A673 (cell line): ENCODE measurements at regions not wholly inside any gene's neighbourhood (a gene's known extent, or its start where the extent isn't known, plus 50 kb on each side); places are given as distances from the start of the nearest gene placed in this dataset.

Experiments used
- BruUV-seq: library from RNA; stranded (reverse); fragments of 400-500 nt; replicated peaks from 2 replicates; lab custom pipeline; 2021; lab: Mats Ljungman, UMichigan
- CTCF ChIA-PET: fragments of 300-600 bp; sonication (Branson Sonifier 250); formaldehyde crosslinking; loops from one replicate; lab custom pipeline; 2022; ENCODE audit warnings: antibody characterized with exemption; lab: Charles Lee
- POLR2A ChIA-PET: fragments of 300-600 bp; sonication (Branson Sonifier 250); formaldehyde crosslinking; loops from one replicate; lab custom pipeline; 2022; ENCODE audit warnings: antibody characterized with exemption; ENCODE audit not compliant: low non-redundant PET; lab: Charles Lee
- DNase-seq: peaks from one replicate; pipeline ENCODE4 v3.0.0-alpha.2; 2015; ENCODE audit warnings: low spot score
- H3K27ac ChIP-seq: fragments of 200-600 bp; sonication (generic); 2 replicates; pipeline ENCODE4 v1.5.1; 2016; ENCODE audit warnings: mixed run types, low read depth, mild to moderate bottlenecking, mixed read lengths, antibody characterized with exemption, low read length; ENCODE audit not compliant: poor library complexity, severe bottlenecking
- H3K27me3 ChIP-seq: fragments of 200-600 bp; sonication (generic); replicated peaks from 2 replicates; pipeline ENCODE4 v1.6.1; 2017; ENCODE audit warnings: mixed run types, low read depth, mild to moderate bottlenecking, mixed read lengths, antibody characterized with exemption, low read length; ENCODE audit not compliant: insufficient read depth, poor library complexity
- H3K36me3 ChIP-seq: fragments of 200-600 bp; sonication (generic); 2 replicates; pipeline ENCODE4 v1.6.1; 2016; ENCODE audit warnings: mixed run types, mild to moderate bottlenecking, mixed read lengths, antibody characterized with exemption, low read length; ENCODE audit not compliant: insufficient read depth, poor library complexity, severe bottlenecking
- H3K4me1 ChIP-seq: fragments of 200-600 bp; sonication (generic); 2 replicates; pipeline ENCODE4 v1.6.1; 2017; ENCODE audit warnings: mixed run types, mild to moderate bottlenecking, mixed read lengths, antibody characterized with exemption, low read length; ENCODE audit not compliant: insufficient read depth, poor library complexity, severe bottlenecking
- H3K4me3 ChIP-seq: fragments of 200-600 bp; sonication (generic); 2 replicates; pipeline ENCODE4 v1.5.1; 2016; ENCODE audit warnings: low read depth, mixed run types, mild to moderate bottlenecking, mixed read lengths, low read length; ENCODE audit not compliant: poor library complexity, severe bottlenecking
- H3K9me3 ChIP-seq: fragments of 200-600 bp; sonication (generic); 2 replicates; pipeline ENCODE4 v1.6.1; 2016; ENCODE audit warnings: mixed run types, low read depth, mild to moderate bottlenecking, mixed read lengths, antibody characterized with exemption, low read length; ENCODE audit not compliant: poor library complexity, severe bottlenecking
- CTCF ChIP-seq: fragments of 300-800, 200-600 bp; sonication (generic); conservative IDR thresholded peaks from 2 replicates; pipeline ENCODE4 v1.5.1; 2017; ENCODE audit warnings: low read depth, mild to moderate bottlenecking, antibody characterized with exemption, low read length, moderate library complexity, mixed read lengths
- EZH2 ChIP-seq: fragments of 200-600 bp; sonication (generic); IDR thresholded peaks from 2 replicates; pipeline ENCODE4 v1.6.1; 2017; ENCODE audit warnings: borderline replicate concordance, low read depth, mild to moderate bottlenecking, mixed read lengths, antibody characterized with exemption, low read length; ENCODE audit not compliant: poor library complexity, severe bottlenecking
- intact Hi-C: fragments of 100-400 bp; cut with micrococcal nuclease; formaldehyde crosslinking; loops from one replicate; pipeline ENCODE4 v1.10.0; 2022; ENCODE audit not compliant: unreplicated experiment

DNA sequence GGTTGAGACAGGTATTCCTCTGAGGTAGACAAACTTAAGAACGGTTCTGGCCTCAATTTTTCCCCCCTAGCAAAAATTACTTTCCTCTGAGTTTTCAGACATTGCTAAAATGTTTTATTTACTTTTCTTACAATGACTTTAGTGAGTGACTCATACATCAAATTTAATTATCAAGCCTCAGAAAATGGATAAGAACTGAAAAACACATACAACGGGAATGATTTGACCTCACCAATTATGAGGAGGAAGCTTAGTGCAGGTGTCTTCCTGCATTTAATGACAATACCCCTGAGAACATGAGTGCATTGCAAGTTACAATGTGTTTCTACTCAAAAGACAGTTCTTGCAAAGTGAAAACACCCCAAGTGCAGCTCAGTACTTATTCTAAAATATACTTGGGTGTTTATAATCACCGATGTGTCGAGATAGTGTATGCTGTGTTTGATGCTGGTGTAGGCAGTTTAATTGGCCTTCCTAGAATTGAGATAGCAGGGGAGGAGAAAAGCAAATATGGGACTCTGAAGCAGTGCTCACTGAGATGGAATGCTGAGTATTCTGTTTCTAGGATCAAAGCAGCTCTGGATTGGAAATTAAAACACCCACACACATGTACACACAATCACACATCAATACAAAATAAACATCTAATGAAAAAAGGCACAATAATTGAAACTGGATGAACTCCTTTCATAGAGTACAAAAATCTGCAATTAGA lies 189.5 kb upstream of the SLC10A2 start:
- no peak overlapping the region for H3K4me3 ChIP-seq
- ChIA-PET POLR2A (no interaction called here), CTCF (no interaction called here)
- no peak for DNase-seq
- no TSS peak for BruUV-seq
- no peaks in the 10 kb centered on the region for H3K9me3 ChIP-seq
- H3K27me3 ChIP-seq, result peaks cover 5% of the 10 kb centered on the region
- no peaks in the 10 kb centered on the region for H3K36me3 ChIP-seq
- intact Hi-C loops, result no loop called here
- H3K4me1 ChIP-seq, result no peaks in the 10 kb centered on the region
- no peak overlapping the region for H3K27ac ChIP-seq
- TF ChIP-seq CTCF, result no peak
- no peak for TF ChIP-seq EZH2

GRCh38 chr13:103250071-103250470 lies 183.9 kb upstream of the SLC10A2 start:
- DNase-seq, result no peak
- CTCF ChIA-PET, result no interaction called here
- Histone ChIP-seq H3K27me3 (peaks cover 20% of the 10 kb centered on the region), H3K27ac (no peak overlapping the region), H3K4me1 (no peaks in the 10 kb centered on the region), H3K9me3 (no peaks in the 10 kb centered on the region), H3K4me3 (no peak overlapping the region), H3K36me3 (no peaks in the 10 kb centered on the region)
- POLR2A ChIA-PET, result no interaction called here
- intact Hi-C loops, result no loop called here
- TF ChIP-seq CTCF (no peak), EZH2 (no peak)
- no TSS peak for BruUV-seq

DNA sequence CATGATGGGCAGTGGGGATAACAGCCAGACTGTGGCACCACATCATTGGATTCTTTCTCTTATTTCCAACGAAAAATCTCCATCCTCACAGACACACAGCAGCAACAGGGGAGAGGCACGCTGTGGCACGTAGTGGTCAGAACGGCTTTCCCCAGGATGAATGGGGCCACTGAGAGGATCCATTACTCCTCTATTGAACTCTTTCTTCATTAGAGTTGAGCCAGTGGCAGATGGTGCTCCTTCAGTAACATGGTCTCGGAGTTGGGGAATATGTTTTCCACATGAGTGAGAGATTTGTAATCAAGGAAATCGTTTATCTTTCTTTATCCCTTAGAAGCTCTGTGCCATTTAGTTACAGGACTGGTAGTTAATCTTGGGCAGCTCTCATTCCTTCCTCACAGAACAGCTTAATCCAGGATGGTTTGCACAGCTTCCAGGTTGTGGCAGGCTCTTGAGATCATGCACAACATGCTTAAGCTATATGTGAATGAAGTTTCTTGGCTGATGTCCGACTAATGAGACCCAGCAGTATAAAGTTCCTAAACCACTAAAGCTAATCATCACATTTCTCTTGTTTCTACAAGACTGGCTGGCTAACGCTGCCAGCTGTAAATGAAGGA lies 180.5 kb upstream of the SLC10A2 start:
- DNase-seq, result no peak
- Histone ChIP-seq H3K4me3 (no peak overlapping the region), H3K9me3 (no peaks in the 10 kb centered on the region), H3K27ac (no peak overlapping the region), H3K27me3 (peaks cover 20% of the 10 kb centered on the region), H3K36me3 (no peaks in the 10 kb centered on the region), H3K4me1 (no peaks in the 10 kb centered on the region)
- ChIA-PET CTCF (no interaction called here), POLR2A (no interaction called here)
- intact Hi-C loops, result no loop called here
- no peak for TF ChIP-seq CTCF
- TF ChIP-seq EZH2, result no peak
- BruUV-seq, result no TSS peak
